CD4-positive, alpha-beta T cell treated with Interleukin-2 at 100 ng/mL for 4 hours (primary cell): ENCODE measurements at regions not wholly inside any gene's neighbourhood (a gene's known extent, or its start where the extent isn't known, plus 50 kb on each side); places are given as distances from the start of the nearest gene placed in this dataset.

ENCODE experiments used
- DNase-seq: peaks from one replicate; pipeline ENCODE4 v3.0.0-alpha.2; 2020; ENCODE audit warnings: low spot score

- no peak for DNase-seq
These were observed 472.8 kb downstream of the OLFM4 start for GRCh38 chr13:53501387-53501786.

- no peak for DNase-seq
These were observed 479.1 kb downstream of the OLFM4 start for GRCh38 chr13:53507741-53508140.

GRCh38 chr13:53512635-53513034 is 484.0 kb downstream of the OLFM4 start:
- no peak for DNase-seq

- DNase-seq = no peak
These were observed 484.6 kb downstream of the OLFM4 start for GRCh38 chr13:53513226-53513625.

GRCh38 chr13:53520132-53520531 is 491.5 kb downstream of the OLFM4 start:
- no peak for DNase-seq

- DNase-seq = no peak
These were observed 493.4 kb downstream of the OLFM4 start for GRCh38 chr13:53522034-53522433.

- no peak for DNase-seq
These were observed 509.0 kb downstream of the OLFM4 start for GRCh38 chr13:53537586-53537985.

GRCh38 chr13:53545340-53545941 is 516.8 kb downstream of the OLFM4 start:
- no peak for DNase-seq

GRCh38 chr13:53560556-53560955 is 531.9 kb downstream of the OLFM4 start:
- no peak for DNase-seq

- DNase-seq = no peak
These were observed 533.8 kb downstream of the OLFM4 start for GRCh38 chr13:53562419-53562818.

GRCh38 chr13:53568491-53568890 is 539.9 kb downstream of the OLFM4 start:
- DNase-seq = no peak

GRCh38 chr13:53569453-53569852 is 540.8 kb downstream of the OLFM4 start:
- no peak for DNase-seq

- DNase-seq = no peak
These were observed 572.5 kb downstream of the OLFM4 start for GRCh38 chr13:53601113-53601512.

- DNase-seq = no peak
These were observed 576.7 kb downstream of the OLFM4 start for GRCh38 chr13:53605326-53605725.

- DNase-seq = no peak
These were observed 583.6 kb downstream of the OLFM4 start for GRCh38 chr13:53612200-53612599.

GRCh38 chr13:53622456-53622855 is 593.8 kb downstream of the OLFM4 start:
- DNase-seq = no peak

GRCh38 chr13:53623146-53623545 is 594.5 kb downstream of the OLFM4 start:
- DNase-seq = no peak

- DNase-seq = no peak
These were observed 602.9 kb downstream of the OLFM4 start for GRCh38 chr13:53631511-53631910.

- DNase-seq = no peak
These were observed 609.4 kb downstream of the OLFM4 start for GRCh38 chr13:53638040-53638439.

- DNase-seq = no peak
These were observed 613.7 kb downstream of the OLFM4 start for GRCh38 chr13:53642306-53642705.

GRCh38 chr13:53648673-53649072 is 620.1 kb downstream of the OLFM4 start:
- no peak for DNase-seq

- DNase-seq = no peak
These were observed 643.4 kb downstream of the OLFM4 start for GRCh38 chr13:53672005-53672404.

GRCh38 chr13:53683146-53683545 is 654.5 kb downstream of the OLFM4 start:
- no peak for DNase-seq

GRCh38 chr13:53683608-53684007 is 655.0 kb downstream of the OLFM4 start:
- DNase-seq = no peak

- no peak for DNase-seq
These were observed 662.8 kb downstream of the OLFM4 start for GRCh38 chr13:53691417-53691816.
